ENCODE measurements at regions not wholly inside any gene's neighbourhood (a gene's known extent, or its start where the extent isn't known, plus 50 kb on each side); places are given as distances from the start of the nearest gene placed in this dataset.

GRCh38 chr6:113301651-113302050 is 555.5 kb upstream of the MARCKS start:
- no peak for TF ChIP-seq YY1 (IDR thresholded peaks at IDR 0.05)
- TF ChIP-seq, protein P1, sequence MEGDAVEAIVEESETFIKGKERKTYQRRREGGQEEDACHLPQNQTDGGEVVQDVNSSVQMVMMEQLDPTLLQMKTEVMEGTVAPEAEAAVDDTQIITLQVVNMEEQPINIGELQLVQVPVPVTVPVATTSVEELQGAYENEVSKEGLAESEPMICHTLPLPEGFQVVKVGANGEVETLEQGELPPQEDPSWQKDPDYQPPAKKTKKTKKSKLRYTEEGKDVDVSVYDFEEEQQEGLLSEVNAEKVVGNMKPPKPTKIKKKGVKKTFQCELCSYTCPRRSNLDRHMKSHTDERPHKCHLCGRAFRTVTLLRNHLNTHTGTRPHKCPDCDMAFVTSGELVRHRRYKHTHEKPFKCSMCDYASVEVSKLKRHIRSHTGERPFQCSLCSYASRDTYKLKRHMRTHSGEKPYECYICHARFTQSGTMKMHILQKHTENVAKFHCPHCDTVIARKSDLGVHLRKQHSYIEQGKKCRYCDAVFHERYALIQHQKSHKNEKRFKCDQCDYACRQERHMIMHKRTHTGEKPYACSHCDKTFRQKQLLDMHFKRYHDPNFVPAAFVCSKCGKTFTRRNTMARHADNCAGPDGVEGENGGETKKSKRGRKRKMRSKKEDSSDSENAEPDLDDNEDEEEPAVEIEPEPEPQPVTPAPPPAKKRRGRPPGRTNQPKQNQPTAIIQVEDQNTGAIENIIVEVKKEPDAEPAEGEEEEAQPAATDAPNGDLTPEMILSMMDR (IDR thresholded peaks at IDR 0.05; ENCODE audit: low read depth, low read length, missing input control) = no peak
- TF ChIP-seq GABPA (IDR thresholded peaks at IDR 0.05 in 1 of 2, conservative IDR thresholded peaks at IDR 0.05 in 1 of 2) = no peak
